ENCODE measurements at regions not wholly inside any gene's neighbourhood (a gene's known extent, or its start where the extent isn't known, plus 50 kb on each side); places are given as distances from the start of the nearest gene placed in this dataset.

DNA sequence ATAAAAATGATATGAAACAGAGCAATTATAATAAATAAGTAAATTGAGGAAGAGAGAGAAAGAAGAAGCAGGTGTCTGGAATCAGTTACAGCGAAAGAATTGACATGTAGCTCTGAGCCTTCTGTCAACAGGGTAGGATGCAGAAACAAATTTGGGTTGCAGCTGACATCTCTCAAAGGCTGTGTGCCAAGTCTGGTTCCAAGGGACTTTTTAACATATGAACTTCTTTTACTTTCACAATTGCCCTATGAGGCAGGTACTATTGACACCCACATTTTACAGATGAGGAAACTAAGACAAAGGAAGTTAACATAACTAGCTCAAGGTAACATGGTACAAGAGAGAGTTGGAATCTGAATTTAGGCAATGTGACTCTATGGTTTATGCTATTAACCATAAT lies 260.0 kb downstream of the ASXL3 start:
- TF ChIP-seq, protein P1, sequence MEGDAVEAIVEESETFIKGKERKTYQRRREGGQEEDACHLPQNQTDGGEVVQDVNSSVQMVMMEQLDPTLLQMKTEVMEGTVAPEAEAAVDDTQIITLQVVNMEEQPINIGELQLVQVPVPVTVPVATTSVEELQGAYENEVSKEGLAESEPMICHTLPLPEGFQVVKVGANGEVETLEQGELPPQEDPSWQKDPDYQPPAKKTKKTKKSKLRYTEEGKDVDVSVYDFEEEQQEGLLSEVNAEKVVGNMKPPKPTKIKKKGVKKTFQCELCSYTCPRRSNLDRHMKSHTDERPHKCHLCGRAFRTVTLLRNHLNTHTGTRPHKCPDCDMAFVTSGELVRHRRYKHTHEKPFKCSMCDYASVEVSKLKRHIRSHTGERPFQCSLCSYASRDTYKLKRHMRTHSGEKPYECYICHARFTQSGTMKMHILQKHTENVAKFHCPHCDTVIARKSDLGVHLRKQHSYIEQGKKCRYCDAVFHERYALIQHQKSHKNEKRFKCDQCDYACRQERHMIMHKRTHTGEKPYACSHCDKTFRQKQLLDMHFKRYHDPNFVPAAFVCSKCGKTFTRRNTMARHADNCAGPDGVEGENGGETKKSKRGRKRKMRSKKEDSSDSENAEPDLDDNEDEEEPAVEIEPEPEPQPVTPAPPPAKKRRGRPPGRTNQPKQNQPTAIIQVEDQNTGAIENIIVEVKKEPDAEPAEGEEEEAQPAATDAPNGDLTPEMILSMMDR (conservative IDR thresholded peaks at IDR 0.05; ENCODE audit: low read depth, low read length) = no peak
- TF ChIP-seq EZH2phosphoT487 (IDR thresholded peaks at IDR 0.05; ENCODE audit: borderline replicate concordance, low read length) = no peak
- no peak for TF ChIP-seq EZH2 (IDR thresholded peaks at IDR 0.05; ENCODE audit: low read length, unreplicated experiment)
